H1 (cell line): ENCODE measurements at regions not wholly inside any gene's neighbourhood (a gene's known extent, or its start where the extent isn't known, plus 50 kb on each side); places are given as distances from the start of the nearest gene placed in this dataset.

Experiments
- ASH2L ChIP-seq: fragments of 200-600, 300-600 bp; sonication (generic); IDR thresholded peaks from one replicate; pipeline ENCODE4 v1.7.1; 2017; ENCODE audit warnings: low read length
- CTCF ChIP-seq, 3 experiments: IDR thresholded peaks; 1 replicate in 2 of 3; 2 replicates in 1 of 3; pipeline versions ENCODE4 v1.5.1 to v1.6.1; 2011; ENCODE audit warnings: low read length in 3 of 3, mild to moderate bottlenecking in 3 of 3, inconsistent platforms in 2 of 3, low read depth in 1 of 3, moderate library complexity in 1 of 3; ENCODE audit not compliant: insufficient read depth in 1 of 3; ENCODE audit errors: control extremely low read depth in 1 of 3
- E2F6 ChIP-seq: IDR thresholded peaks from 2 replicates; pipeline ENCODE4 v1.6.1; 2012; ENCODE audit warnings: inconsistent platforms
- EP300 ChIP-seq, 2 experiments: IDR thresholded peaks; 1 replicate in 1 of 2; 2 replicates in 1 of 2; pipeline ENCODE4 v1.6.1; 2011 to 2012; ENCODE audit warnings: low read depth in 2 of 2, low read length in 2 of 2, mild to moderate bottlenecking in 2 of 2, borderline replicate concordance in 1 of 2, inconsistent platforms in 1 of 2, moderate library complexity in 1 of 2
- EZH2 ChIP-seq: fragments of 200-600 bp; sonication (generic); IDR thresholded peaks from 2 replicates; pipeline ENCODE4 v1.7.1; 2012; ENCODE audit warnings: low read depth, mild to moderate bottlenecking, moderate library complexity, low read length, inconsistent platforms; ENCODE audit not compliant: severe bottlenecking
- GABPA ChIP-seq: IDR thresholded peaks from 2 replicates; pipeline ENCODE4 v1.6.1; 2011; ENCODE audit warnings: mild to moderate bottlenecking, low read length, moderate library complexity, borderline replicate concordance; ENCODE audit not compliant: insufficient read depth
- POLR2A ChIP-seq, 2 experiments: IDR thresholded peaks; 1 replicate in 1 of 2; 2 replicates in 1 of 2; pipeline ENCODE4 v1.6.1; 2011; ENCODE audit warnings: low read depth in 2 of 2, low read length in 2 of 2, mild to moderate bottlenecking in 2 of 2; ENCODE audit errors: control extremely low read depth in 1 of 2
- TCF12 ChIP-seq: IDR thresholded peaks from 2 replicates; pipeline ENCODE4 v1.6.1; 2011; ENCODE audit warnings: low read depth, mild to moderate bottlenecking, low read length
- YY1 ChIP-seq: IDR thresholded peaks from 2 replicates; pipeline ENCODE4 v1.6.1; 2011; ENCODE audit warnings: low read depth, mild to moderate bottlenecking, low read length

GRCh38 chr1:68565923-68566322, 69.0 kb upstream of the DEPDC1 start:
- no peak for TF ChIP-seq GABPA
- TF ChIP-seq EZH2, result no peak
- TF ChIP-seq CTCF (IDR thresholded peaks at IDR 0.05; ENCODE audit: control extremely low read depth in 1 of 3, insufficient read depth in 1 of 3, low read depth in 1 of 3, low read length in 3 of 3), result no peak
- TF ChIP-seq EP300 (IDR thresholded peaks at IDR 0.05; ENCODE audit: borderline replicate concordance in 1 of 2, low read depth in 2 of 2, low read length in 2 of 2), result no peak
- no peak for TF ChIP-seq ASH2L
- TF ChIP-seq E2F6, result no peak
- TF ChIP-seq POLR2A (IDR thresholded peaks at IDR 0.05; ENCODE audit: control extremely low read depth in 1 of 2, low read depth in 2 of 2, low read length in 2 of 2), result no peak
- TF ChIP-seq YY1, result no peak
- no peak for TF ChIP-seq TCF12
